NCI-H2196 (cell line): ENCODE measurements at regions not wholly inside any gene's neighbourhood (a gene's known extent, or its start where the extent isn't known, plus 50 kb on each side); places are given as distances from the start of the nearest gene placed in this dataset.
"Not testable (repeated sequence)": the region's sequence is repeated elsewhere in the genome, so short reads cannot be mapped to it uniquely, and the experiment has no call there.

ENCODE experiments used
- DNase-seq: peaks from one replicate; lab custom pipeline; 2025; ENCODE audit not compliant: unreplicated experiment; lab: John Stamatoyannopoulos, UW

- DNase-seq, result no peak
These were observed 97.7 kb downstream of the TLR5 start for GRCh38 chr1:223045164-223045957.

GRCh38 chr1:223046011-223046410 is 97.0 kb downstream of the TLR5 start:
- no peak for DNase-seq

- DNase-seq, result not testable (repeated sequence)
These were observed 96.6 kb downstream of the TLR5 start for GRCh38 chr1:223046463-223046862.

GRCh38 chr1:223048026-223048425 is 95.0 kb downstream of the TLR5 start:
- DNase-seq, result no peak

GRCh38 chr1:223052462-223052861 is 90.6 kb downstream of the TLR5 start:
- no peak for DNase-seq

GRCh38 chr1:223052931-223053330 is 90.1 kb downstream of the TLR5 start:
- DNase-seq, result no peak

- no peak for DNase-seq
These were observed 86.2 kb downstream of the TLR5 start for GRCh38 chr1:223056802-223057201.

GRCh38 chr1:223057569-223058093 is 85.4 kb downstream of the TLR5 start:
- no peak for DNase-seq
